ENCODE measurements at regions not wholly inside any gene's neighbourhood (a gene's known extent, or its start where the extent isn't known, plus 50 kb on each side); places are given as distances from the start of the nearest gene placed in this dataset.

DNA sequence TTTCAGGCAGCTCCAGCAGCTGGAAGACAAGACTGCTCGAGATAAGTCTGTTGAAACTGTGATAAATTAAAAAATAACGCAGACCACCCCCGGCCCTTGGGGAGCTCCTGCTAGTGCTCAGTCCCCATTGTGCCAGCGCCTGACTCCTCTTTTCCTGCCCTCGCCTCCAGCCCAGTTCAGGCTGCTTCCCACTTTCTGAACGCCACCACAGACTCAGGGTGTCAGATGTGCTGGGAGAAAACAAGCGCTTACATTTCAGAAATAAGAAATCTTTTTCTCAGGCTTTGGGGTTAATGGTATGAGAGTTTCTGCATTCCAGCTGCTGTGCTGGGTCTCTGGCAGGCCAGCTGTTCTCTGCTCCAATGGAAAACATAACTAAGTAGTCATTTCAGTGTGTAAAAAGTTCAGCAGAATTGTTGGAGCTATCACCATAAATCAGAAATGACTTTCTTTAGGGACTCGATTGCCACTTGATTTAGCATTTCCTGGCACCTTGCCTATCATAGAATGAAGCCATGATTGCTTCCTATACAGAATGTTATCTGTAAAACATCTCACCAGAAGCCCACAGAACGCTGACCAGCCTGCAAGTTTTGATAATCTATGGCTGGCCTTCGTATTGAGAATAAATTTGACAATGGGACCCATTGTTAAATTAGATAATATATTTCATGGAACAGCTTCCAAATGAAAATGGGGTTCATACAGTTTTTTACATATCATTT, 257.0 kb upstream of the ZNF32 start:
- no peaks in the 10 kb centered on the region for H3K9me3 Mint-ChIP-seq (ENCODE audit: low read depth, unreplicated experiment)
- intact Hi-C loops (cut with micrococcal nuclease; ENCODE audit: unreplicated experiment), result no loop called here
- no peak overlapping the region for H3K4me3 Mint-ChIP-seq (ENCODE audit: low read depth, unreplicated experiment)
- no peak for DNase-seq
- no peaks in the 10 kb centered on the region for H3K27me3 Mint-ChIP-seq (ENCODE audit: unreplicated experiment)
- no peak overlapping the region for H3K27ac Mint-ChIP-seq (ENCODE audit: unreplicated experiment)
- H3K4me1 Mint-ChIP-seq (ENCODE audit: low read depth, unreplicated experiment), result no peaks in the 10 kb centered on the region
- CTCF ChIA-PET, result no interaction called here
- TF ChIP-seq, protein P1, sequence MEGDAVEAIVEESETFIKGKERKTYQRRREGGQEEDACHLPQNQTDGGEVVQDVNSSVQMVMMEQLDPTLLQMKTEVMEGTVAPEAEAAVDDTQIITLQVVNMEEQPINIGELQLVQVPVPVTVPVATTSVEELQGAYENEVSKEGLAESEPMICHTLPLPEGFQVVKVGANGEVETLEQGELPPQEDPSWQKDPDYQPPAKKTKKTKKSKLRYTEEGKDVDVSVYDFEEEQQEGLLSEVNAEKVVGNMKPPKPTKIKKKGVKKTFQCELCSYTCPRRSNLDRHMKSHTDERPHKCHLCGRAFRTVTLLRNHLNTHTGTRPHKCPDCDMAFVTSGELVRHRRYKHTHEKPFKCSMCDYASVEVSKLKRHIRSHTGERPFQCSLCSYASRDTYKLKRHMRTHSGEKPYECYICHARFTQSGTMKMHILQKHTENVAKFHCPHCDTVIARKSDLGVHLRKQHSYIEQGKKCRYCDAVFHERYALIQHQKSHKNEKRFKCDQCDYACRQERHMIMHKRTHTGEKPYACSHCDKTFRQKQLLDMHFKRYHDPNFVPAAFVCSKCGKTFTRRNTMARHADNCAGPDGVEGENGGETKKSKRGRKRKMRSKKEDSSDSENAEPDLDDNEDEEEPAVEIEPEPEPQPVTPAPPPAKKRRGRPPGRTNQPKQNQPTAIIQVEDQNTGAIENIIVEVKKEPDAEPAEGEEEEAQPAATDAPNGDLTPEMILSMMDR (IDR thresholded peaks at IDR 0.05; ENCODE audit: unreplicated experiment), result no peak
- no TSS peak for BruUV-seq (replicated peaks)
- H3K36me3 Mint-ChIP-seq (ENCODE audit: insufficient read depth, unreplicated experiment), result no peaks in the 10 kb centered on the region

DNA sequence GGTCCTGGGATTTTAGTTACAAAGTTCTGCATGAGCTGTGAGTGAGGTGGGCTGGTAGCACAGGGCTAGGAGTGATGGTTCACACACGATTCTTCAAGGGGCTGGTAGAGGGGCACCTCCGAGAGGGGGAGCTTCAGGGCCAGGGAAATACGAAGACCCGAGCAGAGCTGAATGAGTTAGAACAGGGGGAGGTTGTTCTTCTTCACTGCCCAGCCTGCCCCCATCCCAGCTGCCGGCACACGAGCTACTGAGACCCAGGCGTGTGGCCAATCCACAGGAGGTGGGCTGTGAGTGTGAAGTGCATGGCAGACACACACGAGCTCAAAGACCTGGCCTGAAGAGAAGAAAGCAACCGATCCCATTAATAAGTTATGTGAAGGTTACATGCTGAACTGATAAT, 256.2 kb upstream of the ZNF32 start:
- no TSS peak for BruUV-seq (replicated peaks)
- Mint-ChIP-seq H3K27me3 (ENCODE audit: unreplicated experiment) (no peaks in the 10 kb centered on the region), H3K4me1 (ENCODE audit: low read depth, unreplicated experiment) (no peaks in the 10 kb centered on the region), H3K36me3 (ENCODE audit: insufficient read depth, unreplicated experiment) (no peaks in the 10 kb centered on the region), H3K9me3 (ENCODE audit: low read depth, unreplicated experiment) (no peaks in the 10 kb centered on the region), H3K4me3 (ENCODE audit: low read depth, unreplicated experiment) (no peak overlapping the region), H3K27ac (ENCODE audit: unreplicated experiment) (no peak overlapping the region)
- CTCF ChIA-PET, result no interaction called here
- TF ChIP-seq, protein P1 (IDR thresholded peaks at IDR 0.05; ENCODE audit: unreplicated experiment), result no peak
- DNase-seq, result no peak
- intact Hi-C loops (cut with micrococcal nuclease; ENCODE audit: unreplicated experiment), result no loop called here

DNA sequence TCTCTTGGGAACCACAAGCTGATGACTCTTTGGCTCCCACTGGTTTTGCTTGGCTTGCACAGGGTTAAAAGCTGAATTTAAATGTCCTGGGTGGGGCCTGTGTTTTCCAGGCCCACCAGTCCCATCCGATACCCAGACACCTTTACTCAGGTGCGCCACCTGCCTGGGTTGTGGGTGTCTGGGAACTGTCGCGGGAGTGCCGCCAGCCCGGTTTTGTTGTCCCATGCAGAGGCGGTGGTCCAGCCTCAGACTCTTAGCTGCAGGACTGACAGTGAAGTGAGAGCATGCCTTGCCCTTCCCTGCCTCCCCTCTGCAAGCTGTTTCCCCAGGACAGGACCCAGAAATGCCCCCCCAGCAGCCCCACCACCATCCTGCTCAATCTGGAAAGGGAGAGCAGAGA, 255.6 kb upstream of the ZNF32 start:
- Mint-ChIP-seq H3K4me1 (ENCODE audit: low read depth, unreplicated experiment) (no peaks in the 10 kb centered on the region), H3K27ac (ENCODE audit: unreplicated experiment) (no peak overlapping the region), H3K4me3 (ENCODE audit: low read depth, unreplicated experiment) (no peak overlapping the region), H3K36me3 (ENCODE audit: insufficient read depth, unreplicated experiment) (no peaks in the 10 kb centered on the region), H3K9me3 (ENCODE audit: low read depth, unreplicated experiment) (no peaks in the 10 kb centered on the region), H3K27me3 (ENCODE audit: unreplicated experiment) (no peaks in the 10 kb centered on the region)
- intact Hi-C loops (cut with micrococcal nuclease; ENCODE audit: unreplicated experiment), result no loop called here
- DNase-seq, result no peak
- TF ChIP-seq, protein P1 (IDR thresholded peaks at IDR 0.05; ENCODE audit: unreplicated experiment), result no peak
- BruUV-seq (replicated peaks), result no TSS peak
- CTCF ChIA-PET, result no interaction called here

DNA sequence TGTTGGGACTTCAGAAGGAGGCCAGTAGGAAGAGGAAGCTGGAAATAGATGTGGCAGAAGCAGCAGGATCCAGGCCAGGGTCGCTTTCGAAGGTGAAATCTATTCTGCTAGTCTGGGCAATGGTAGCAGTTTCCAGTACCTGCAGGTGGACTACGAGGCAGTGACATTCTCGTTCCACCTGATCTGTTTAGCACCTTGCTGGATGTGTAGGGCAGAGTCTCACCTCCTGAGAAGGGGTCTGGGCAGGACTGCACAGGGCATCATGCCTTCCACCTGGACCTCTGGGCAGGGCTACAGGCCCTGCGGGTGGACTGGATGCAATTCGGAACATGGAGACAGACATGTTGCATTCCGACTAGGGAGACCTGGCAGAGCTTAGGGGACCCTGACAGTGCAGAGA, 254.8 kb upstream of the ZNF32 start:
- no TSS peak for BruUV-seq (replicated peaks)
- intact Hi-C loops (cut with micrococcal nuclease; ENCODE audit: unreplicated experiment), result no loop called here
- no peak for DNase-seq
- TF ChIP-seq, protein P1 (IDR thresholded peaks at IDR 0.05; ENCODE audit: unreplicated experiment), result no peak
- no peak overlapping the region for H3K27ac Mint-ChIP-seq (ENCODE audit: unreplicated experiment)
- H3K27me3 Mint-ChIP-seq (ENCODE audit: unreplicated experiment), result no peaks in the 10 kb centered on the region
- no peak overlapping the region for H3K4me3 Mint-ChIP-seq (ENCODE audit: low read depth, unreplicated experiment)
- no peaks in the 10 kb centered on the region for H3K36me3 Mint-ChIP-seq (ENCODE audit: insufficient read depth, unreplicated experiment)
- H3K9me3 Mint-ChIP-seq (ENCODE audit: low read depth, unreplicated experiment), result no peaks in the 10 kb centered on the region
- H3K4me1 Mint-ChIP-seq (ENCODE audit: low read depth, unreplicated experiment), result no peaks in the 10 kb centered on the region
- CTCF ChIA-PET, result no interaction called here

Data from Calu3 (cell line).